ENCODE measurements at regions not wholly inside any gene's neighbourhood (a gene's known extent, or its start where the extent isn't known, plus 50 kb on each side); places are given as distances from the start of the nearest gene placed in this dataset.
"Not testable (repeated sequence)": the region's sequence is repeated elsewhere in the genome, so short reads cannot be mapped to it uniquely, and the experiment has no call there.

GRCh38 chr17:83205387-83206035 is 126.1 kb downstream of the METRNL start:
- peak; percentile 65 to 85 (median 71) for TF ChIP-seq CTCF (IDR thresholded peaks at IDR 0.05)
- not testable (repeated sequence) for TF ChIP-seq POLR2AphosphoS5 (IDR thresholded peaks at IDR 0.05)
